ENCODE measurements at regions not wholly inside any gene's neighbourhood (a gene's known extent, or its start where the extent isn't known, plus 50 kb on each side); places are given as distances from the start of the nearest gene placed in this dataset.

DNA sequence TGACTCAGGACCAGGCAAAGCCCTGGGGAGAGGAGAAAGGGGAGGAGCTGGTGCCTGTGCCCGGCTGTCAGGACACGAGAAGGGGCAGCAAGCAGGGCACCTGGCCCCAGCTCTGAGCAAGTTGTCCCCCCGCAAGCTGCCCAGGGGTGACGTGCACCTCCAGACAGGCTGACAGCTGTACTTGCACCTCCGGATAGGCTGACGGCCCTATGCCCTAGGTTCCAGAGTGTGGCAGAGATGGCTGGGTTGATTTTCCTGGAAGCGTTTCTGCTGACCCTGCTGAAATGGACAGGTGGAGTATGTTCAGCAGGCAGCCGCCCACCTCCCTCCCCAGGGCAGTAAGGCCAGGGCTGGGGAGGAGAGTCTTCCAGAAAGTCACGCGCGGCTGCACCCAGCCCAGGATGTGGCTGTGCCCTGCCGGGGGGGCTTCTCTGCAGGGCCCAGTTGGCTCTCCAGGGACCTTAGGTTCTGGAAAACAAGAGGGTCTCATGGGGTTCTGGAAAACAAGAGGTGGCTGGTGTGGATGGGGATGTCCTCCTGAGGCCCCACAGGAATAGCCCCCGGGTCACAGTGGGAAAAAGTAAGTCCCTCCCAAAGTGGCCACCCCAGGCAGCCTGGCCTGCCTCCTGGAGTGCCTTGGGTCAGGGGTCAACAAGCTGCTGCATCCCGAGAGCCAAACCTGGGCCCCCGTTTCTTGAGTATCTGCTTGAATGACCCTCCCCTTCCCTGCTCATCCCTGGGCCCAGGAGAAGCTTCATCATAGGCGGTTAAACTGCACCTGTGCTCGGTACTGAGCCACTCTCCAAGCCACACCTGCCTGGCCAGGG, 71.4 kb upstream of the OTOS start:
- no peak for FAIRE-seq
- no peak for ATAC-seq
- Histone ChIP-seq H3K4me1 (no peaks in the 10 kb centered on the region), H3K27me3 (no peaks in the 10 kb centered on the region), H3K9me3 (no peaks in the 10 kb centered on the region), H3K4me3 (no peak overlapping the region), H3K27ac (no peak overlapping the region), H3K36me3 (no peaks in the 10 kb centered on the region)
- intact Hi-C loops (cut with DNase I): no loop called here
- peak in 2 of 6 donors; percentile 27 to 55 for DNase-seq
- TF ChIP-seq, protein P1, sequence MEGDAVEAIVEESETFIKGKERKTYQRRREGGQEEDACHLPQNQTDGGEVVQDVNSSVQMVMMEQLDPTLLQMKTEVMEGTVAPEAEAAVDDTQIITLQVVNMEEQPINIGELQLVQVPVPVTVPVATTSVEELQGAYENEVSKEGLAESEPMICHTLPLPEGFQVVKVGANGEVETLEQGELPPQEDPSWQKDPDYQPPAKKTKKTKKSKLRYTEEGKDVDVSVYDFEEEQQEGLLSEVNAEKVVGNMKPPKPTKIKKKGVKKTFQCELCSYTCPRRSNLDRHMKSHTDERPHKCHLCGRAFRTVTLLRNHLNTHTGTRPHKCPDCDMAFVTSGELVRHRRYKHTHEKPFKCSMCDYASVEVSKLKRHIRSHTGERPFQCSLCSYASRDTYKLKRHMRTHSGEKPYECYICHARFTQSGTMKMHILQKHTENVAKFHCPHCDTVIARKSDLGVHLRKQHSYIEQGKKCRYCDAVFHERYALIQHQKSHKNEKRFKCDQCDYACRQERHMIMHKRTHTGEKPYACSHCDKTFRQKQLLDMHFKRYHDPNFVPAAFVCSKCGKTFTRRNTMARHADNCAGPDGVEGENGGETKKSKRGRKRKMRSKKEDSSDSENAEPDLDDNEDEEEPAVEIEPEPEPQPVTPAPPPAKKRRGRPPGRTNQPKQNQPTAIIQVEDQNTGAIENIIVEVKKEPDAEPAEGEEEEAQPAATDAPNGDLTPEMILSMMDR (IDR thresholded peaks at IDR 0.05): no peak
- WGBS, 2 donors: 77 to 85% methylated on average over 17 of the region's 17 CpGs

- Histone ChIP-seq H3K4me1 (no peaks in the 10 kb centered on the region), H3K27me3 (no peaks in the 10 kb centered on the region), H3K4me3 (no peak overlapping the region), H3K9me3 (no peaks in the 10 kb centered on the region), H3K27ac (no peak overlapping the region), H3K36me3 (no peaks in the 10 kb centered on the region)
- TF ChIP-seq, protein P1 (IDR thresholded peaks at IDR 0.05): no peak
- intact Hi-C loops (cut with DNase I): no loop called here
- WGBS, 2 donors: 83 to 88% methylated on average over 17 of the region's 17 CpGs
- peak in 2 of 6 donors; percentile 44 to 53 for DNase-seq
- FAIRE-seq: no peak
- ATAC-seq: no peak
These were observed 72.2 kb upstream of the OTOS start for GRCh38 chr2:240212425-240213225.

- peak in 1 of 6 donors; percentile 35 for DNase-seq
- TF ChIP-seq, protein P1 (IDR thresholded peaks at IDR 0.05): no peak
- Histone ChIP-seq H3K9me3 (no peaks in the 10 kb centered on the region), H3K4me3 (no peak overlapping the region), H3K4me1 (no peaks in the 10 kb centered on the region), H3K36me3 (no peaks in the 10 kb centered on the region), H3K27me3 (no peaks in the 10 kb centered on the region), H3K27ac (no peak overlapping the region)
- no peak for ATAC-seq
- intact Hi-C loops (cut with DNase I): no loop called here
- no peak for FAIRE-seq
- WGBS, 2 donors: 90 to 95% methylated on average over 6 of the region's 6 CpGs
These were observed 72.7 kb upstream of the OTOS start for GRCh38 chr2:240213226-240213475.

- ATAC-seq: no peak
These were observed 73.3 kb upstream of the OTOS start for GRCh38 chr2:240213476-240214421.

More at GRCh38 chr2:240213476-240214421, 73.3 kb upstream of the OTOS start:
- TF ChIP-seq, protein P1 (IDR thresholded peaks at IDR 0.05): no peak
- DNase-seq: peak in 2 of 6 donors; percentile 48 to 52
- WGBS, 2 donors: 78% methylated on average over 22 of the region's 22 CpGs
- FAIRE-seq: no peak
- Histone ChIP-seq H3K4me3 (no peak overlapping the region), H3K27me3 (no peaks in the 10 kb centered on the region), H3K9me3 (no peaks in the 10 kb centered on the region), H3K27ac (no peak overlapping the region), H3K4me1 (no peaks in the 10 kb centered on the region), H3K36me3 (no peaks in the 10 kb centered on the region)
- intact Hi-C loops (cut with DNase I): no loop called here

Measured in pancreas (tissue), 10 donors.